HL-60 (cell line): ENCODE measurements at regions not wholly inside any gene's neighbourhood (a gene's known extent, or its start where the extent isn't known, plus 50 kb on each side); places are given as distances from the start of the nearest gene placed in this dataset.

Experiments
- DNase-seq, 2 experiments: peaks; one replicate each; pipeline ENCODE4 v3.0.0-alpha.2; 2010 to 2020; ENCODE audit warnings: low read depth in 1 of 2, low spot score in 1 of 2
- H3K27ac ChIP-seq: fragments of 250-450 bp; sonication (Bioruptor Pico); replicated peaks from 2 replicates; pipeline ENCODE4 v1.5.1; 2020; ENCODE audit warnings: mild to moderate bottlenecking, moderate library complexity
- H3K27me3 ChIP-seq: fragments of 250-450 bp; sonication (Bioruptor Pico); 2 replicates; pipeline ENCODE4 v1.5.1; 2021; ENCODE audit warnings: mild to moderate bottlenecking, moderate library complexity; ENCODE audit not compliant: insufficient read depth, poor library complexity, severe bottlenecking
- H3K4me3 ChIP-seq: replicated peaks from 2 replicates; pipeline ENCODE4 v1.5.1; 2011; ENCODE audit warnings: mild to moderate bottlenecking, control low read depth, low read length; ENCODE audit not compliant: insufficient read depth
- GABPA ChIP-seq: IDR thresholded peaks from 2 replicates; pipeline ENCODE4 v1.6.1; 2012; ENCODE audit warnings: low read depth
- POLR2AphosphoS5 ChIP-seq: IDR thresholded peaks from 2 replicates; pipeline ENCODE4 v1.6.1; 2012; ENCODE audit warnings: low read depth
- SPI1 ChIP-seq: IDR thresholded peaks from 2 replicates; pipeline ENCODE4 v1.6.1; 2012; ENCODE audit warnings: low read depth, mild to moderate bottlenecking, borderline replicate concordance
- TF ChIP-seq, protein P1 (sequence below): IDR thresholded peaks from one replicate; pipeline ENCODE4 v1.5.1; 2011; ENCODE audit warnings: low read length, control low read depth, inconsistent platforms; ENCODE audit not compliant: insufficient read depth
- TF ChIP-seq, protein P2 (sequence below): IDR thresholded peaks from 2 replicates; pipeline ENCODE4 v1.6.1; 2012; ENCODE audit warnings: low read depth; ENCODE audit not compliant: insufficient replicate concordance

DNA sequence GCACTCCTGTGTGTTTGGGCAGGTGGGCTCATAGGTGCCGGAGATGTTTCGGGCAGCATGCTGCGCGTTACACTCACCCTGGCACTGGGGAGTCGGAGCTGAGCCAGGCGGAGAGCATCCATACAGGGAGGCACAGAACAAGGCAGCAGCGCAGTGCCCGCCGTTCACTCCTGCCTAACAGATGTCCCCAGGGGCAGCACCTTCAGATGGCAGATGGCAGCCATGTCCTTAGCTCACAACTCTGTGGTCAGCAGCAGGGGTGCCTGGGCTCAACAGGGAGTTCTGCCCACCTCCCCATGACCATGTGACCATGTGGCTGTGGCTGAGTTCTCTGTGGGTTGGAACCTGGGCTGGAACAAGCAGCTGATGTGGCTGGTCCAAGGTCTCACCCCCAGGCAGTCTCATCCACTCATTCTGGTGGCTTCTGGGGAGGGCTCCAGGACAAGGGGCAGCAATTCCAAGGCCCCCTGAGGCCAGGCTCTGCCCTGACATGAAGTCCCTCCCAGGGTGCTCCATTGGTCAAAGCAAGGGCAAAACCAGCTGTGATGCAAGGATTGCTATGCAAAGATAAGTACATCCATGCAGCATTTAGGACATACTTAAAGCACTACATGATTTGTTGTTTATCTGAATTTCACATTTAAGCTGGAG is 64.2 kb downstream of the MRPL36 start:
- no peaks in the 10 kb centered on the region for H3K27me3 ChIP-seq
- TF ChIP-seq SPI1 = no peak
- TF ChIP-seq GABPA = no peak
- TF ChIP-seq, protein P1, sequence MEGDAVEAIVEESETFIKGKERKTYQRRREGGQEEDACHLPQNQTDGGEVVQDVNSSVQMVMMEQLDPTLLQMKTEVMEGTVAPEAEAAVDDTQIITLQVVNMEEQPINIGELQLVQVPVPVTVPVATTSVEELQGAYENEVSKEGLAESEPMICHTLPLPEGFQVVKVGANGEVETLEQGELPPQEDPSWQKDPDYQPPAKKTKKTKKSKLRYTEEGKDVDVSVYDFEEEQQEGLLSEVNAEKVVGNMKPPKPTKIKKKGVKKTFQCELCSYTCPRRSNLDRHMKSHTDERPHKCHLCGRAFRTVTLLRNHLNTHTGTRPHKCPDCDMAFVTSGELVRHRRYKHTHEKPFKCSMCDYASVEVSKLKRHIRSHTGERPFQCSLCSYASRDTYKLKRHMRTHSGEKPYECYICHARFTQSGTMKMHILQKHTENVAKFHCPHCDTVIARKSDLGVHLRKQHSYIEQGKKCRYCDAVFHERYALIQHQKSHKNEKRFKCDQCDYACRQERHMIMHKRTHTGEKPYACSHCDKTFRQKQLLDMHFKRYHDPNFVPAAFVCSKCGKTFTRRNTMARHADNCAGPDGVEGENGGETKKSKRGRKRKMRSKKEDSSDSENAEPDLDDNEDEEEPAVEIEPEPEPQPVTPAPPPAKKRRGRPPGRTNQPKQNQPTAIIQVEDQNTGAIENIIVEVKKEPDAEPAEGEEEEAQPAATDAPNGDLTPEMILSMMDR = no peak
- no peak overlapping the region for H3K4me3 ChIP-seq

DNA sequence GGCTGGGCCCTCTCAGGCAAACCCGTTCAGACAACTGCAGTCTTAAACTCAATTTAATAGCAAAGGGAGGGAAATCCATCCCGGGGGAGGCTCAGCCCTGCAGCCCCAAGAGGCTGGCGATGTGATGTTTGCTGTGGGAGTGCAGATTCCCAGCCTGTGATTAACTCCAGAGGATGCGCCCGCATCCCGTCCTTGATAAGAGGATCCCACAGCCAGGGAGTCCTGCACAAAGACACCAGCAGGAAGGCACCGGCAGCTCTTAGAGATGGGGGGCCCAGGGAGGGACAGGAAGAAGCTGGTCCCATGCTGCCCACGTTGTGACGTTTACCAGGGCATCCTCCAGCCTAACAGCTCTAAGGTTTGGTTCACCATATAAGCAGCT is 64.7 kb downstream of the MRPL36 start:
- TF ChIP-seq, protein P1 = no peak
- TF ChIP-seq POLR2AphosphoS5 (no peak), GABPA (no peak), SPI1 (no peak)
- TF ChIP-seq, protein P2, sequence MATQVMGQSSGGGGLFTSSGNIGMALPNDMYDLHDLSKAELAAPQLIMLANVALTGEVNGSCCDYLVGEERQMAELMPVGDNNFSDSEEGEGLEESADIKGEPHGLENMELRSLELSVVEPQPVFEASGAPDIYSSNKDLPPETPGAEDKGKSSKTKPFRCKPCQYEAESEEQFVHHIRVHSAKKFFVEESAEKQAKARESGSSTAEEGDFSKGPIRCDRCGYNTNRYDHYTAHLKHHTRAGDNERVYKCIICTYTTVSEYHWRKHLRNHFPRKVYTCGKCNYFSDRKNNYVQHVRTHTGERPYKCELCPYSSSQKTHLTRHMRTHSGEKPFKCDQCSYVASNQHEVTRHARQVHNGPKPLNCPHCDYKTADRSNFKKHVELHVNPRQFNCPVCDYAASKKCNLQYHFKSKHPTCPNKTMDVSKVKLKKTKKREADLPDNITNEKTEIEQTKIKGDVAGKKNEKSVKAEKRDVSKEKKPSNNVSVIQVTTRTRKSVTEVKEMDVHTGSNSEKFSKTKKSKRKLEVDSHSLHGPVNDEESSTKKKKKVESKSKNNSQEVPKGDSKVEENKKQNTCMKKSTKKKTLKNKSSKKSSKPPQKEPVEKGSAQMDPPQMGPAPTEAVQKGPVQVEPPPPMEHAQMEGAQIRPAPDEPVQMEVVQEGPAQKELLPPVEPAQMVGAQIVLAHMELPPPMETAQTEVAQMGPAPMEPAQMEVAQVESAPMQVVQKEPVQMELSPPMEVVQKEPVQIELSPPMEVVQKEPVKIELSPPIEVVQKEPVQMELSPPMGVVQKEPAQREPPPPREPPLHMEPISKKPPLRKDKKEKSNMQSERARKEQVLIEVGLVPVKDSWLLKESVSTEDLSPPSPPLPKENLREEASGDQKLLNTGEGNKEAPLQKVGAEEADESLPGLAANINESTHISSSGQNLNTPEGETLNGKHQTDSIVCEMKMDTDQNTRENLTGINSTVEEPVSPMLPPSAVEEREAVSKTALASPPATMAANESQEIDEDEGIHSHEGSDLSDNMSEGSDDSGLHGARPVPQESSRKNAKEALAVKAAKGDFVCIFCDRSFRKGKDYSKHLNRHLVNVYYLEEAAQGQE = no peak
- H3K4me3 ChIP-seq = no peak overlapping the region
- no peaks in the 10 kb centered on the region for H3K27me3 ChIP-seq
- DNase-seq = no peak
- H3K27ac ChIP-seq = no peak overlapping the region

More for the DNA sequence above, 64.2 kb downstream of the MRPL36 start:
- DNase-seq = no peak
- no peak overlapping the region for H3K27ac ChIP-seq

- DNase-seq = no peak
- no peak overlapping the region for H3K4me3 ChIP-seq
- no peak for TF ChIP-seq SPI1
- TF ChIP-seq, protein P2 = no peak
- TF ChIP-seq GABPA = no peak
- TF ChIP-seq POLR2AphosphoS5 = no peak
- H3K27ac ChIP-seq = no peak overlapping the region
- H3K27me3 ChIP-seq = no peaks in the 10 kb centered on the region
These were observed 65.2 kb downstream of the MRPL36 start for GRCh38 chr5:1734271-1734907.

DNA sequence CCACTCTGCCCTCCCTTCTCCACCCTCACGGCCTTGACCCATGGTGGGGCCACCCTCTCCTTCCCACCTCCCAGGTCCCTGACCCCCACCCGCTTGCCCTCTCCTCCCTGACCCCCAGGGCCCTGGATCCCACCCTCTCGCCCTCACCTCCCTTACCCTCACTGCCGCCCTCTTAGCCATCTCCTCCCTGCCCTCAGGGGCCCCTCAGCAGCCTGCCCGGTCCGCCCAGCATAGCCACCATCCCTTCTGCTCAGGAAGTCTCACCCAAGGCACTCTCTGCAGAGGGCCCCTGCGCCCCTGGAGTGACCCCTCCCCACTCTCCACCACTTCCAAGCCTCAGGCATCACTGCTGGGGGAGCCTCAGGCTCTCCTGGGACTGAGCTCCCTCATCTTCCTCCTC is 66.3 kb downstream of the MRPL36 start:
- H3K27ac ChIP-seq = no peak overlapping the region
- TF ChIP-seq GABPA (no peak), SPI1 (no peak), POLR2AphosphoS5 (no peak)
- TF ChIP-seq, protein P2 = no peak
- TF ChIP-seq, protein P1 = no peak
- DNase-seq = no peak
- H3K27me3 ChIP-seq = no peaks in the 10 kb centered on the region
- no peak overlapping the region for H3K4me3 ChIP-seq
